HFF-Myc (cell line): ENCODE measurements at regions not wholly inside any gene's neighbourhood (a gene's known extent, or its start where the extent isn't known, plus 50 kb on each side); places are given as distances from the start of the nearest gene placed in this dataset.

Experiments
- DNase-seq: peaks from one replicate; pipeline ENCODE4 v3.0.0-alpha.2; 2011; ENCODE audit warnings: low read depth; ENCODE audit errors: extremely low read depth
- H3K4me3 ChIP-seq: replicated peaks from 2 replicates; pipeline ENCODE4 v1.5.1; 2011; ENCODE audit warnings: low read depth, mild to moderate bottlenecking, control low read depth, low read length
- TF ChIP-seq, protein P1 (sequence below): IDR thresholded peaks from 2 replicates; pipeline ENCODE4 v1.5.1; 2012; ENCODE audit warnings: mild to moderate bottlenecking, low read depth, low read length, control low read depth; ENCODE audit errors: missing control alignments

DNA sequence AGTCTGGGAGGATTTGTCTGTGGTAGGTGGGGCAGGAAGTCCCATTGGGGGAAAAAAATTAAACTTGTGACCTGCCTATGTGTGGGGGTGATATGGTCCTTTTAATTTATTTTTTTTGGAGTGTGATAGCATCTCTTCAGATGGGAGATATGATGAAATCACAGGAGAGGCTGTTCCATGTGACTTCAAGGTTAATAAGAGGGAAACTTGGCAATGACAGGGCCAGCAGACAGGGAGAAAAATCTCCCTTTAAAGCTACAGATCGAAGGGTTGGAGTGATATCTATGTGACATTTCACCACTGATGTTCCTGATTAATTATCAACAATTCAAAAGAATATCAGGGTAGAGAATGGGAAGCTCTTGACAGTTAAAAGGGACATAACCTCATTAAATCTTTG is 886.9 kb downstream of the TUSC7 start:
- TF ChIP-seq, protein P1, sequence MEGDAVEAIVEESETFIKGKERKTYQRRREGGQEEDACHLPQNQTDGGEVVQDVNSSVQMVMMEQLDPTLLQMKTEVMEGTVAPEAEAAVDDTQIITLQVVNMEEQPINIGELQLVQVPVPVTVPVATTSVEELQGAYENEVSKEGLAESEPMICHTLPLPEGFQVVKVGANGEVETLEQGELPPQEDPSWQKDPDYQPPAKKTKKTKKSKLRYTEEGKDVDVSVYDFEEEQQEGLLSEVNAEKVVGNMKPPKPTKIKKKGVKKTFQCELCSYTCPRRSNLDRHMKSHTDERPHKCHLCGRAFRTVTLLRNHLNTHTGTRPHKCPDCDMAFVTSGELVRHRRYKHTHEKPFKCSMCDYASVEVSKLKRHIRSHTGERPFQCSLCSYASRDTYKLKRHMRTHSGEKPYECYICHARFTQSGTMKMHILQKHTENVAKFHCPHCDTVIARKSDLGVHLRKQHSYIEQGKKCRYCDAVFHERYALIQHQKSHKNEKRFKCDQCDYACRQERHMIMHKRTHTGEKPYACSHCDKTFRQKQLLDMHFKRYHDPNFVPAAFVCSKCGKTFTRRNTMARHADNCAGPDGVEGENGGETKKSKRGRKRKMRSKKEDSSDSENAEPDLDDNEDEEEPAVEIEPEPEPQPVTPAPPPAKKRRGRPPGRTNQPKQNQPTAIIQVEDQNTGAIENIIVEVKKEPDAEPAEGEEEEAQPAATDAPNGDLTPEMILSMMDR, result no peak
- H3K4me3 ChIP-seq, result no peak overlapping the region
- DNase-seq, result no peak

DNA sequence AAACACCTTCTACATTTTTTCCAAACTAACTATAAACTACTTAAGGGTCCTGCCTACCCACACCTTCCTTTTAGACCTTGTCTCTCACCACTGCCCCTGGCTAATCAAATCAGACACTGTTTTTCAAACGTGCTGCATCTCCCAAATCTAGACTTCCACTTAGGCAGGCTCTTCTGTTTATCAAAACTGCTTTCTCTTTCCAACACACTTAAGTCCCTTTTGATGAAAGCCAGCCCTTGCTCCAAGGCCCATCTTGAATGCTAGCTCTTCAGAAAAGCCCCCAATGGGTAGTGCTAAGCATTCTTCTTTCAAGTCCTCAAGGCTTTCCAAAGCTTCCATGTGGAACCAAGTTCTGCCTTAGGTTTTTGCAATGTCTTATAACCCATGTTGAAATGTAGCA is 888.3 kb downstream of the TUSC7 start:
- DNase-seq, result no peak
- TF ChIP-seq, protein P1, result no peak
- no peak overlapping the region for H3K4me3 ChIP-seq

DNA sequence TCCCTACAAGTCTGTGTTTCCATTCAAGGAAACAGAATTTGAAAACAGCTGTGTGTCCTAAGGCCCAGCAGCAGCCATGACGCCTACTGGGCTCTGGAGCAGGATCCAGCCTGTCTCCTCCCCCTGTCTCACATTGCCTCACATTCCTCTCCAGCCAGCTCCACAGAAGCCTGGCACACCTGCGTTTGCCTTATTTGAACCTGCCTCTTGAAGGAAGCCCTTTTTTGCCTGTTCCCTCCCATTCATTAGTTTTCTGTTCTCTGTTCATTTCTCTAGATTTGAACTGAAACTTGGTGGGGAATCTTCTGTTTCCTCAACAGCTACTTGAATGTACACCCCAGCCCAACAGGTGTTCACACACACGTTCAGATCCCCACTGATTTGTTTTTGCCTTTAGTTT is 890.5 kb downstream of the TUSC7 start:
- TF ChIP-seq, protein P1, result no peak
- H3K4me3 ChIP-seq, result no peak overlapping the region
- DNase-seq, result no peak

DNA sequence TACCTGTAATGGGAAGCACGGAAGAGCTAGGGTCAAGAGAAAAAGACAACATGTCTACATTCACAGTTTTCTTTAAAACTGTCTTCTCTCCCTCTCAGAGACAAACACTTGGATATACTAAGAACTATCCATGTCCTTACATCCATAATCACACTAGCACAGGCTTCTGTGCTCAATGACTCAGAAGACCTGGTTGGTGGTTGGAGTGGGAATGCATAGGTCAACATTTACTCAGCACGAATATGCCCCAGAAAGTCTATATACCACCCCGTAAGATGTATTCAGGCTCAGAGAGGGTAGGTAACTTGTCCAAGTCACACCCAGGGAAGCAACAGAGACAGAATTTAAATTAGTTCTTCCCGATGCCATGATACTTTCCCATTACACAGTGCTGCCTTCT is 891.1 kb downstream of the TUSC7 start:
- TF ChIP-seq, protein P1, result no peak
- no peak for DNase-seq
- no peak overlapping the region for H3K4me3 ChIP-seq

DNA sequence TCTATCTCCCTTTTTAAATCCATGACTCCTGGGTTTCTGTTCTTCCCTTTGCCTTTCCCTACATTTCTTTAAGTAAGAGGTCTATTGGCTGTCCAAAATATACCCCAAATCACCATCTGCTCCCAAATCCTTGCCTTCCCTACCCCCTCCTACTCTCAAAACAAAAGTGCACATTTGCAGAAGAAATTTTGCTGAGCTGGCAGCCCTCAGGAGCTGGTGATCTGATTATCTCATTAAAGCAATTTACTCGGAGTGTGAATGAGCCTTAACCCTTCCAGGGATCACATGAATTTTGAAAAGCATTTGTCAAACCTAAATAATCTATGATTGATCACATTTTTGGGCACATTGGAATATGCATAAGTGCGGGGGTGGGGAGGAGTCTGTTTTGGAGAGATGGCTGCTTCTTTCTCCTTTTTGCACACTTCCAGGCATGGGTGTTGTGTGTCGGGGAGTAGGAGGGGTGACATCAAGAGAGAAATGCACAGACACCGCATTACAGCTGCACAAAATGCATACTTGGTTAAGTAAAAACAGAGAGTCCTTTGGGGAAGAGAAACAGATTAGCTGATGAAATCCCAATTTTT is 892.6 kb downstream of the TUSC7 start:
- TF ChIP-seq, protein P1, result no peak
- H3K4me3 ChIP-seq, result no peak overlapping the region
- DNase-seq, result no peak

DNA sequence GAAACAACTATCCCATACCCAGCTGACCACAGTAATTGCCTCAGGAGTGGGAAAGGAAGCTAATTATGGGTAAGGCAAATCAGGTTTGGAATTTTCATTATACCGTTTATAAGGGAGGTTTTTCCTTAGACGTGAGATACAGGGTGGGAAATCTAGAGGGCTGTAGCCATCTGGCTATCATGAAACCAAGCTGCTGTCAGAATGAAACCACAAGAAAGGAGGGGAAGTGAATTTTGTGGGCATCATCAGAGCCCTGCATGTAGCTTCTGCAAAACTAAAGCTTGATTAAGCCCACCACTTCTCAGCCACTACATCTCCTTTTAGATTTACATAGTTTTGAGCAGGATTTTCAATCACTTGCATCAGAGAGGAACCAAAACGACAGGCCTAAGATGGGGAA is 893.5 kb downstream of the TUSC7 start:
- H3K4me3 ChIP-seq, result no peak overlapping the region
- no peak for DNase-seq
- TF ChIP-seq, protein P1, result no peak

DNA sequence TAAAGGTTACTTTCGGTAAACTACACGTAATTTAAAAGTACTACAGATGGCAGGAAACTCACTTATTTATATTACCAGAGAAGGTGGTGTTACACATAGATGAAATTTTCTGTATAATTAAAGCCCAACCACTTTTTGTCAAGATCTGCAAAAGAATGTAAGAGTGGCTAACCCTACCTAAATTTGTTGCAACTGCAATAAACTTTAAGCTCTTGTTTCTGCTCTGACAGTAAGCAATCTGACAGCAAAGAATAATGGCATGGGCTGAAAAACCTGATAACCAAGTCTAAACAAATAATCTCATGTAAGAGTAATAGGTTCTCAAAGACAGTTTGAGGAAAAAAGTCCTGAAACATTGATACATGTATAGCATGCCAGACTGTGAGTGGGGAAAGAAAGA is 897.3 kb downstream of the TUSC7 start:
- no peak for DNase-seq
- no peak overlapping the region for H3K4me3 ChIP-seq
- TF ChIP-seq, protein P1, result no peak
